H4 (cell line): ENCODE measurements at regions not wholly inside any gene's neighbourhood (a gene's known extent, or its start where the extent isn't known, plus 50 kb on each side); places are given as distances from the start of the nearest gene placed in this dataset.
A peak's percentile ranks its signal among the peaks of the same experiment; 100 is the strongest.

Experiments used
- DNase-seq: peaks from one replicate; pipeline ENCODE4 v3.0.0-alpha.2; 2015; ENCODE audit warnings: low spot score

DNA sequence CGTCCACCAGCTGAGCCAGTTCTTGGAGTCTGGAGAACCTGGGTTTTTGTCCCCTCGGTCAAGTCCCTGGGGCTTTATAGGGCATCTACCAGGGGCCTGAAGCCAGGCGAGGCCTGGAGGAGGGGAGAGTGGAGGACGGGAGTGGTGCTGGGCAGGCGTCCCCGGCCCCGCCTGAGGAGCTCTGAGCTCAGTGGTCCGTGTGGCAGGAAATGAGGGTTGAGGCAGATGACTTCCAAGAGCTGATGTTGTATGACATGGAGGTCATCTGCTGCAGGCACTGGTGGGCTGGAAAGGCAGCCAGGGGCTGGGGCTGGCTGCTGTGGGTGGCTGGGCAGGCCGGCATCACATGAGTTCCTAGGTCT is 118.5 kb upstream of the HS6ST1 start:
- DNase-seq = no peak

DNA sequence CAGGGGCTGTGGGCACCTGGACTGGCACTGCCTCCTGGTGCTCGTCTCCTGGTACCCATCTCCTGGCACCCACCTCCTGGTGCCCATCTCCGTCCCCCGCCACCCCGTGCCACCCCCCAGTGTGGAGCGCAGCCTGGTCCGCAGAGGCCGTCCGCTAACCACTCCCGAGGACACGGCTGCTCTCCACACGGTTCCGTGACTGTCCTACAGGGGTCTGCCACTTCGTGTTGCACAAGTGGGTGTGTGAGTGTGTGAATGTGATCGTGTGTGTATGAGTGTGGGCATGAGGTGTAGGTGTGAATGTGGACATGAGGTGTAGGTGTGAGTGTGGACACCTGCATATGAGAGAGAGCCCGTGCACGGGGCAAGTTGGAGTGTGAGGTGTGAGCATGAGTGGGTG is 119.4 kb upstream of the HS6ST1 start:
- no peak for DNase-seq

- no peak for DNase-seq
These were observed 119.9 kb upstream of the HS6ST1 start for GRCh38 chr2:128438586-128438985.

DNA sequence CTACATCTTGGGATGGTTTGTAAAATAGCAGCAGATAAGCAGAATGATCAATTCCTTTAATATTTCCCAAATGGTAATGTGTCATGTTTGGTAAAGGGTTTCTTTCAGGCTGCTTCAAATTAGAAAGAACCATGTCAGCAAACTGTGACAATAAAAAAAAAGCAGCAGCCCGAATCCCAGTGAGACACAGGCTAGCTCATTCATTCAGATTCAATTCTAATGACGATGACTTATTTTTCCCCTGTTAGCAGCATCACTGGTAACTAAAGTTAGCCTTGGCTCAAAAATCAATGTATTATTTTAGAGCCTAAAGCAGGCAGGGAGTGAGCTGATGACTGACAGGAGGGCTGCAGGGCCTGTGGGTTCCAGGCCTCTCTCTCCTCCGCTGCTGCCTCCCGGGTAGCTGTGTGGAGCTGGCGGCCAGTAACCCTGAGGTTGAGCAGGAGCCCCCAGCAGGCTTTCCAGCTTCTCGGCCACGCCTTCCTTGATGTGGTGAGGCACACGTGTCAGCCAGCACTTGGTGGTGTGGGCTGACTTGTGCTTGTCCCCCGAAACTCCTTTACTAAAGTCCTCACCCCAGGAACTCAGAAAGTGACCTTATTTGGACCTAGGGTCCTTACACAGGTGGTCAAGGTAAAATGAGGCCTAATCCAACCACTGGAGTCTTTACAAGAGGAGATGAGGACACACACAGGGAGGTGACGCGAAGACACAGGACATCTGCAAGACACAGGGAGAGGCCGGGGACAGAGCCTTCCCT is 120.5 kb upstream of the HS6ST1 start:
- no peak for DNase-seq

DNA sequence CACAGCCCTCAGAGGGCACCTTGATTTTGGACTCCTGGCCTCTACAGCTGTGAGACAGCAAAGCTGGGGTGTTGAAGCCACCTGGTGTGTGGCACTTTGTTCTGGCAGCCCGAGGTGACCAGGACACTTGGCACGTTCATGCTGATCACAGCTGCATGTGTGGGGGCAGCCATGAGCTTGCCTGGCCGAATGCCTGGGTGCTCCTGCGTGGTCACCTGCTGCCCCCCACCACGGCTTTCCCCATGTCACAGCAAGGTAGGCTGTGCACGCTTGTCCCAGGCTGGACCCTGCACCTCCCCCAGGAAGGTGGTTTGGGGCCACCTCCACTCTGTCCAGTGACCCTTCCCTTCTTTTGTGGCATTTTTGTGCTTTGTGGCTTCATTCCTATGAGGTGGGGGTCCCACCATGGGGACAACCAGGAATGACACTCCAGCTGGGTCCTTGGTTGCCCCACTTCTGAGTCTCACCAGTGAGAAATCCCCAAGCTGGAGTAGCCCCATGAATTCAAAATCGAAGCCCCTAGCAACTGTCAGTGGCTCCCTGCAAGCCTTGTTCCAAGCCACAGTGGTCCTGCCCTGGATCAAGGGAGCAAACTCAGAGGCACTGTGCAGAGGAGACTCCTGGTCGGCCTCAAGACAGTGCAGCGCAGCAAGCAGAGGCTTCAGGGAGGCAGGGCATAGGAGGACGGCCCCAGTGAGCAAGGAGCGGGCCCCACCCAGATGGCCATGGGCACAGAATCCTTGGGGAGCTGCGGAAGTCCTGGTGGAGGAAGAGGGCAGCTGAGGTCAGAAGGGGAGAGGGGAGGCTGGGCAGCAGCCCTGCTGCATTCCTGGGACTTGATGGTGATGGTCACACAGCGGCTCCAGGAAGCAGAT is 121.4 kb upstream of the HS6ST1 start:
- no peak for DNase-seq

DNA sequence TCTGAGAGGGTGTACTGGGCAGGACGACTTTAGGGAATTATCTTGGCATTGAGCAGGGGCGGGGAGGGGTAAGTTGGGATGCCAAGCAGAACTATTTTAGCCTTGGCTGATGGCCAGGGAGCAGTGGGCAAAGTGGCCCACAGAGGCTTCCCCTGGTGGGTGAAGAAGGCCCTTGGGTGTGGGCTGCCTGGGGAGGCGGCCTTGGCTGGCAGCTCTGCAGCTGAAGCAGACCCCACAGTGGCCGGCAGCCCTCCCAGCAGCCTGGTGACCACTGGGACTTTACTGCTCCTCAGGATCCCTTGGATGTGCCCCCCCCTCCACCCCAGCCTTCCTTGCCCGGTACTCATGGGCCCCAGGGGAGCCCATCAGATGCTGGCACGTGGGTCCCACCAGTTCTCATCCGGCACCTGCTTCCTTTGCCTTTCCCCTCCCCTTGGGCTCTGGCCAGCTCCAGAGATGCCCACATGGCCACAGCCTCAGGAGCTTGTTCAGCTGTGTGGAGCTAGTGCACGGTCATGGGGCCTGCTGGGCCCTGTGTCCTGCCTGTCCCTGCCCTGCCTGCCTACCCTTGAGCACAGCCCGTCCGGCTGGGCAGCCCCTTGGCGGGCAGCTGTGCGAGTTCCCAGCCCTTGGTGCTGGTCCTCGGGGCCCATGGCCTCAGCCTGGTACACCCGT is 122.1 kb upstream of the HS6ST1 start:
- no peak for DNase-seq

- no peak for DNase-seq
These were observed 122.8 kb upstream of the HS6ST1 start for GRCh38 chr2:128441341-128442052.

- peak; percentile 34 for DNase-seq
These were observed 123.5 kb upstream of the HS6ST1 start for GRCh38 chr2:128442053-128442751.

DNA sequence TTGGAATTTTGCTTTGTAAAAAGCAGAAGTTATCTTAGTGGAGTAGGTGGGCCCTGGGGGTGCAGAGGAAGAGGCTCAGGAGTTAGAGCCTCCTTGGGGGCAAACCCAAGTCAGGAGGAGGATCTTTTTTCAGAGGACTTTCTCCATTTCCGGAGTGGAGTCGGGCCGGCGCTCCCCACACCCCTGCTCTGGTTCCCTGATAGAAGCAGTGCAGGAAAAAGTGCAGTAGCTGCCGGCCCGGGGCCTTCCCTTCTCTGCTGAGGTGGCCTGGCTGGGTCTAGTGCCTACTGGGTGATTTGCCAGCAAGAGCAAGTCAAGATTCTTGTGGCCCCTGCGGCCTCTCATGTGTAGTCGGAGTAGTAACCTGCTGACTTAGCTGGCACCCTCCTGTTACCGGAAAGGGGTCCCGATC is 124.2 kb upstream of the HS6ST1 start:
- no peak for DNase-seq

DNA sequence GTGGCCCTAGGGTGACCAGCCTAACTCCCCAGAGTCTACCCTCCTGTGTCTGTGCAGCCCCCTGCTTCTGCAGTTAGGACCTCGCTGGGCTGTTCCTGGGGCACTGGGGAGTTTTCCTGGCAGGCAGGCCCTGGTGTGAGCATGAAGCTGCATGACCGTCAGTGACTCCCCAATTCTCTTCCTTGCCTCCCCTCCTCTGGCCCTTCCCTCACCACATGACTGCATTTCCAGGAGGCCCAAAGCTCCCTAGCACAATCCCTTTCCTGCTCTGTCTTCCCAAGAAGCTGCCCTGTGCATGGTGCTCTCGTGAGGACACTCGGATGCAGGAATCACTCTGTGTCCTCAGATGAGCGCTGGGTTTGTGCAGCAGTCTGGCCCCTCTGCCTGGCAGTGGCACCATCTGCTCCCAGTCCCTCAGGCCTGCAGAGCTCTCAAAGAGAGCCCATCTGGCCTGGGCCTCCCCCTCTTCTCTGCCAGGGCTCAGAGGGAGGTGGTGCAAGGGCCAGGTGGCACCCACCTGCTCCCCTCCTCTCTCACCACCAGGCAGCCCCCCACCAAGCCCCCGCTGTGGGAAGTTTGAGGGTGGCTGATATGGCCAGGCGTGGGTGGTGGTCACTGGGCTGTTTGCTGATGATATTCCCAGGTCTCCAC is 125.6 kb upstream of the HS6ST1 start:
- DNase-seq = no peak

DNA sequence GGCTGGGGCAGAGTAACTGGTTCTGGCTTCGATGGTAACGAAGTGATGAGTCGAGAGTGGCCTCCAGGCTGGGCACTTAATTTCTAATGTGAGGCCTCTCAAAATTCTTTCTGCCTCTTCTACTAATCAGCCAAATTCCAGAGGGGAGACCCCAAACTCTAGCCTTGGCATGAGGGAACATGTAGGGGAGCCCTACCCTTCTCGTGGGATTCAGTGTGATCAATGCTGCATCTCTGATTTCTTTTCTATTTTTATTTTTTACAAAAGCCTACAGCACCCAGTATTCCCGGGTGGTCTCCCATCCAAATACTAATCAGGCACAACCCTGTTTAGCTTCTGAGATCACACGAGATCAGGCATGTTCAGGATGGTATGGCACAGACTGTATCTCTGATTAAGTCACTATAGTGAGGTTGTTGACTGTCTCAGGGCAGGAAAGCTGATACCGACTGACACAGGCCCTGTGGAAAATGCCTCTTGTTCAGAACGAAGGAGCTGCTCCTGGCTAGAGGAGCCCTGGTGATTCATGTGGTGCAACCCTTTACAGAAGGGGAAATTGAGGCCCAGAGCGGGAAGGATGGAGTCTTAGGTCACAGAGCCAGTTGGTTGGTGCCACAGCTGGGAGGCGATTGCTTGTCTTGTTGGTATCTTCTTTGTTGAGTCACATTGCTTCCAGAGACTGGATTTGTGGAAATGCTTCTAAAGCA is 126.3 kb upstream of the HS6ST1 start:
- DNase-seq = no peak

DNA sequence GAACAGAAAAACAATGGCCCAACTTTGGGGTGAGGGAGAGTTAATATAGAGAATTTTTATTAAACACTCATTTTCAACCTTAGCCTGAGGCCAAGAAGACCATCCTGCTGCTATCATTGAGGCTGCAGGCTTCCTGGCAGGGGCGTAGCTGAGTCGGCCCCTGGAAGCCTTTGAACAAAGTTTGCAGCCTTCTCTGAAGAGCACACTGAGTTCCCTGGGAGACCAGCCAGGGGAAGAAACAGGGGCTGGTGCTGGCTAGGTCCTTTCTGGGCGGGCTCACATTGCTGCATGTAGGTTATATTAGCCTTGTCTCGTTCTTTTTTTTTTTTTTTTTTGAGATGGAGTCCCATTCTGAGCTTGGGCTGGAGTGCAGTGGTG is 126.8 kb upstream of the HS6ST1 start:
- no peak for DNase-seq

- DNase-seq = no peak
These were observed 127.6 kb upstream of the HS6ST1 start for GRCh38 chr2:128446049-128446873.

GRCh38 chr2:128446874-128447537 is 128.3 kb upstream of the HS6ST1 start:
- DNase-seq = no peak

GRCh38 chr2:128447538-128447995 is 128.9 kb upstream of the HS6ST1 start:
- DNase-seq = no peak

- DNase-seq = no peak
These were observed 129.9 kb upstream of the HS6ST1 start for GRCh38 chr2:128448331-128449225.

DNA sequence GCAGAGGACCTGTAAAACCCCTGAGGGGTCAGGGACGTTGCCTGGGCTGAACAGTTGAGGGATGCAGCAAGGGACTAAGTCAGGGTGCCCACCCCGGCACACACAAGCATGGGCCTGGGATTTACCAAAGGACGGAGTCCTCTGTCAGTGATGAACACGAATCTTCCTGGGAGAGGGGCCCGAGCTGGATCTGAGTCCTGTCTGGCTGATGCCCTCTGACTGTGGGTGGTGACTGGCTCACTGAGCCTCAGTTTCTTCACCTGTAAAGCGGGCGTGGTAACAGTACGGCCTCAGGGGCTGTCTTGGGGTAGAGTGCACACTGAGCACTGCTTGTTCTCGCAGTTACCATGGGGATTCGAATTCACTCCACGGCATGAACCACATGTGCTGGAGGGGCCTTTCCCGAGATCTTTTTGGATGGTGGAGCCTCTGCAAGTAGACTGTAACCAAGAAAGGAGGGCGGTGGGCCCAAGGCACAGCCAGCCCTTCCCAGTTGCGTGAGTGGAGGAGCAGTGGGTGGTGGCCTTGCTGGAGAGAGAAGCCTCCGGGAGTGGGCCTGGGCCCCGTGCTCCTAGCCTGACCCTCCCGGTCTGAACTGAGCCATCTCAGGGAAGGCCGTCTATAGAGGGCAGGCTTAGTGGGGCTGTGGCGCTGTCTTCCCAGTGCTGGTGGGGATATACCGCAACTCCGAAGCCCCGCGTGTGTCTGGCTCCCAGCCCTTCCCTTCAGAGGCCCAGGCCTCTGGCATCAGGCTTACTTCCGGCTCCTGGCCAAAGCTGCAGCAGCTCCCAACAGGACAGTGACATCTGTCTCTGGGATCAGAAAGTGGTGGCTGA is 130.8 kb upstream of the HS6ST1 start:
- no peak for DNase-seq
